Breast epithelium (tissue), 4 donors: ENCODE measurements at regions not wholly inside any gene's neighbourhood (a gene's known extent, or its start where the extent isn't known, plus 50 kb on each side); places are given as distances from the start of the nearest gene placed in this dataset.
"Not testable (repeated sequence)": the region's sequence is repeated elsewhere in the genome, so short reads cannot be mapped to it uniquely, and the experiment has no call there.

ENCODE experiments used
- DNase-seq, 2 donors: peaks; one replicate each; pipeline ENCODE4 v3.0.0-alpha.2; 2019; ENCODE audit warnings: low spot score in 2 of 2
- H3K27ac ChIP-seq, 2 donors: fragments of 200-600 bp; sonication (generic) in 1 of 2; one replicate each; pipeline ENCODE4 v1.5.1; 2016 to 2019; ENCODE audit warnings: mild to moderate bottlenecking in 1 of 2
- H3K27me3 ChIP-seq, 2 donors: fragments of 200-600 bp; sonication (generic) in 1 of 2; one replicate each; pipeline versions ENCODE4 v1.5.1 to v1.6.0; 2017 to 2019; ENCODE audit warnings: control low read depth in 1 of 2, mild to moderate bottlenecking in 1 of 2
- H3K36me3 ChIP-seq: fragments of 200-600 bp; one replicate; pipeline ENCODE4 v1.5.1; 2019
- H3K4me1 ChIP-seq, 2 donors: fragments of 200-600 bp; sonication (generic); one replicate each; pipeline ENCODE4 v1.5.1; 2016 to 2019; ENCODE audit warnings: control low read depth in 1 of 2
- H3K4me3 ChIP-seq, 3 donors: fragments of 200-600 bp; sonication (generic); 1 replicate in 2 of 3; 2 replicates in 1 of 3; pipeline ENCODE4 v1.5.1; 2016 to 2019; ENCODE audit warnings: mild to moderate bottlenecking in 3 of 3, moderate library complexity in 2 of 3
- H3K9me3 ChIP-seq, 2 donors: fragments of 200-600 bp; sonication (generic) in 1 of 2; one replicate each; pipeline ENCODE4 v1.5.1; 2016 to 2019; ENCODE audit warnings: control low read depth in 1 of 2
- POLR2A ChIP-seq: fragments of 450-650 bp; IDR thresholded peaks from one replicate; pipeline ENCODE4 v1.6.1; 2016; ENCODE audit warnings: antibody characterized with exemption, mild to moderate bottlenecking, moderate library complexity
- POLR2AphosphoS5 ChIP-seq, 3 donors: sonication (generic); formaldehyde crosslinking; IDR thresholded peaks; one replicate each; pipeline ENCODE4 v1.6.1; 2017; ENCODE audit warnings: antibody characterized with exemption in 3 of 3
- intact Hi-C: fragments of 100-400 bp; cut with DNase I; formaldehyde crosslinking; loops from one replicate; pipeline ENCODE4 v1.15.1; 2023; ENCODE audit warnings: low total_unique reads
- TF ChIP-seq, protein P1 (sequence below), 3 donors: fragments of 450-650 bp; IDR thresholded peaks; one replicate each; pipeline ENCODE4 v1.5.1; 2016 to 2017; ENCODE audit warnings: antibody characterized with exemption in 3 of 3, mild to moderate bottlenecking in 3 of 3, moderate library complexity in 3 of 3

DNA sequence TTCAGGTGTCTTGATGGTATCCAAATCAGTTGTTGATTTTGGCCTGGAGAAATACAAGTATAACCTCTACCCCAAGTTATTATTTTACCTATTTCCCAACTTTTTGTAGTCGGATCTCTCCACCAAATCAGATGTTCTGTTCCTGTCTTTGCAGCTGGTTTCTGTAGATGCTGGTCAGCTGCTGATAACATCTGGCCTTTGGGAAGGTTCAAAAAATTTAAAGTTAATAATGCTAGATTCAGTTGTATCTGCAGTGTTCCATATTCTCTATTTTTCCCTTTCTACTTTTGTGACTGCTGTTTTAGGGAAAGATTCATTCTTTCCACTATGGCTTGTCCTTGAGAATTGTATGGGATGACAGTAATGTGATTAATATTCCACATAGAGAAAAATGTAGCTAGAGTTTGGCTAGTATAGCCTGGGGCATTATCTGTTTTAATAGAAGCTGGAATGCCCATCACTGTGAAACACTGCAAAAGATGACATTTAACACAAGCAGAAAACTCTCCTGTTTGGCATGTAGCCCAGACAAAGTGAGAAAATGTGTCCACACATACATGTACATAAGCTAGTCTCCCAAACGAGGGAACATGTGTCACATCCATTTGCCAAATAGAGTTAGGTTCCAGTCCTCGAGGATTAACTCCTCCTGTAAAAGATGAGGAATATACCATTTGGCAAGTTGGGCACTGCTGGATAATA lies 99.2 kb downstream of the ZNF100 start:
- intact Hi-C loops, H3K9me3 ChIP-seq, H3K36me3 ChIP-seq, DNase-seq, H3K27ac ChIP-seq, H3K27me3 ChIP-seq, H3K4me1 ChIP-seq, H3K4me3 ChIP-seq: not testable (repeated sequence)

DNA sequence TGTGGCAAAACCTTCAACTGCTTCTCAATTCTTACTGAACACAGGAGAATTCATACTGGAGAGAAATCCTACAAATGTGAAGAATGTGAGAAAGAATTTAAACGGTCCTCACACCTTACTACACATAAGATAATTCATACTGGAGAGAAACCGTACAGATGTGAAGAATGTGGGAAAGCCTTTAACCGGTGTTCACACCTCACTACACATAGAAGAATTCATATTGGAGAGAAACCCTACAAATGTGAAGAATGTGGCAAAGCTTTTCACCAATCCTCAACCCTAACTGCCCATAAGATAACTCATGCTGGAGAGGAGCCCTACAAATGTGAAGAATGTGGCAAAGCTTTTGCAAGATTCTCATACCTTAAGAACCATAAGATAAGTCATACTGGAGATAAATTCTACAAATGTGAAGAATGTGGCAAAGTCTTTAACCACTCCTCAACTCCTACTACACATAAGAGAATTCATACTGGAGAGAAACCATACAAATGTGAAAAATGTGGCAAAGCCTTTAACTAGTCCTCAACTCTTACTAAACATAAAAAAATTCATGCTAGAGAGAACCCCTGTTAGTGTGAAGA lies 111.7 kb downstream of the ZNF100 start:
- no peak for TF ChIP-seq POLR2AphosphoS5 (IDR thresholded peaks at IDR 0.05)
- no peak for TF ChIP-seq POLR2A
- TF ChIP-seq, protein P1, sequence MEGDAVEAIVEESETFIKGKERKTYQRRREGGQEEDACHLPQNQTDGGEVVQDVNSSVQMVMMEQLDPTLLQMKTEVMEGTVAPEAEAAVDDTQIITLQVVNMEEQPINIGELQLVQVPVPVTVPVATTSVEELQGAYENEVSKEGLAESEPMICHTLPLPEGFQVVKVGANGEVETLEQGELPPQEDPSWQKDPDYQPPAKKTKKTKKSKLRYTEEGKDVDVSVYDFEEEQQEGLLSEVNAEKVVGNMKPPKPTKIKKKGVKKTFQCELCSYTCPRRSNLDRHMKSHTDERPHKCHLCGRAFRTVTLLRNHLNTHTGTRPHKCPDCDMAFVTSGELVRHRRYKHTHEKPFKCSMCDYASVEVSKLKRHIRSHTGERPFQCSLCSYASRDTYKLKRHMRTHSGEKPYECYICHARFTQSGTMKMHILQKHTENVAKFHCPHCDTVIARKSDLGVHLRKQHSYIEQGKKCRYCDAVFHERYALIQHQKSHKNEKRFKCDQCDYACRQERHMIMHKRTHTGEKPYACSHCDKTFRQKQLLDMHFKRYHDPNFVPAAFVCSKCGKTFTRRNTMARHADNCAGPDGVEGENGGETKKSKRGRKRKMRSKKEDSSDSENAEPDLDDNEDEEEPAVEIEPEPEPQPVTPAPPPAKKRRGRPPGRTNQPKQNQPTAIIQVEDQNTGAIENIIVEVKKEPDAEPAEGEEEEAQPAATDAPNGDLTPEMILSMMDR (IDR thresholded peaks at IDR 0.05): no peak
- H3K4me3 ChIP-seq: no peak overlapping the region
- no peaks in the 10 kb centered on the region for H3K27me3 ChIP-seq
- H3K4me1 ChIP-seq: no peaks in the 10 kb centered on the region
- intact Hi-C loops: no loop called here
- DNase-seq: no peak
- H3K36me3 ChIP-seq: no peaks in the 10 kb centered on the region
- H3K9me3 ChIP-seq: peaks cover 0 to 4% of the 10 kb centered on the region in 2 donors
- H3K27ac ChIP-seq: no peak overlapping the region

DNA sequence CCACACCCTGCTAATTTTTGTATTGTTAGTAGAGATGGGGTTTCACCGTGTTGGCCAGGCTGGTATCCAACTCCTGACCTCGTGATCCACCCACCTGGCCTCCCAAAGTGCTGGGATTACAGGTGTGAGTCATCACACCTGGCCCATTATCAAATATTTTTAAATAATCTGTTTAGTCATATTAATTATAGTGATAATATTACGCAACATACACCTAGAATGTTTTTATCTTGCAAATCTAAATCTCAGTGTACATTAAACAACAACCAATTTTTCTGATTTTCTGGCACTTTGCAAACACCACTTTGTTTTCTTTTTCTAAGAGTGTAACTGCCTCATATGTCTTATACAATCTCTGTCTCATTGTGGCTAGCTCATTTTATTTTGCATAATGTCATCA lies 115.9 kb downstream of the ZNF100 start:
- H3K36me3 ChIP-seq, H3K4me1 ChIP-seq, H3K9me3 ChIP-seq, DNase-seq, H3K27me3 ChIP-seq, intact Hi-C loops, H3K27ac ChIP-seq, H3K4me3 ChIP-seq: not testable (repeated sequence)

DNA sequence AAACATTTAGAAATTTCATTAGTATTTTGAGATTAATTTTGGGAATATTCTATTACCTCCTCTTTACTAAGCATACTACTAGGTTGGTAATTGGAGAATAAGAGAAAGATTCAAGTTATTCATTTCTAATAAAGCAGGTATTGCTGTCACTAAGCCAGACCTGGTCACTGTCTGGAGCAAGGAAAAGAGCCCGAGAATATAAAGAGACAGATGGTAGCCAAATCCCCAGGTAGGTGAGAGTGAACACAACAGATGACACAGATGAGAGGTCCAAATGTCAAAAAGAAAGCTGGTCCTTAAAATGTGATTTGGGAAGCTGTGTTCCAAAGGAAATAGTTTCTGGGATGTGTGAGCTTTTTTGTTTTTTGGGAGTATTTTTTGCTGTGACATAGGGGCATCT lies 128.6 kb downstream of the ZNF100 start:
- DNase-seq: no peak
- intact Hi-C loops: no loop called here
- no peak overlapping the region for H3K4me3 ChIP-seq
- no peaks in the 10 kb centered on the region for H3K4me1 ChIP-seq
- no peak for TF ChIP-seq POLR2AphosphoS5 (IDR thresholded peaks at IDR 0.05)
- TF ChIP-seq POLR2A: no peak
- TF ChIP-seq, protein P1 (IDR thresholded peaks at IDR 0.05): no peak
- no peaks in the 10 kb centered on the region for H3K9me3 ChIP-seq
- no peaks in the 10 kb centered on the region for H3K36me3 ChIP-seq
- H3K27ac ChIP-seq: no peak overlapping the region
- H3K27me3 ChIP-seq: no peaks in the 10 kb centered on the region

DNA sequence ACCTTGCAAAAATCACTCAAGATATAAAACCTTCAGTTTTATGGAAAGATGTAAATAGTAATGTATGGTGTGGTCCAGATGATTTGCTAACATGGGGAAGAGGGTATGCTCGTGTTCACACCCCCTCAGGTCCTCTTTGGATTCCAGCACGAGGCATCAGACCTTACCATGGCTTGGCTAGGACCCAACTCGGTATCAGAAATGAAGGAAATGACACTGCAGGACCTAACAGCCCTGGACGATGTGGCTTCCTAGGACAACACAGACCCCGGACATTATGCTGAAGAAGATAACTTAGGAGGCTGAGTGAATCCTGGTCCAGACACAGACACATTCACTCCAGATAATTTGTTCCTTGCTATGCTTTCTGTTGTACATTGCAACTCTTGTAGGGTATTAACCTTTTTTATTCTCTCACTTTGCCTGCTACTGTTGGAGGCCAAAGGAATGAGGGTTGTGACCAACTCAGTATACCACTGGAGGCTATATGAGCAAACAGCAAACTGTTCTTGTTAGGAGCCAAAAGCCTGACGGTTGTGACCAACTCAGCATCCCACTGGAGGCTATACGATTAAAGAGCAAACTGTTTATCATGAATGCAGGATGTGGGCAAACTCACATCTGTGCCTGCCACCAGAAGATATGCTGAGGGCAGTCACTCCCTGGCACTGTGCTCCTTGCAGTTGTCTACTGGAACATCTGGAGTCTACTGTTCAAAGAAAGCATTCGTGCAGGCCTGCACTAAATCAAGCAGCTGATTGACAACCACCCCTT lies 121.7 kb downstream of the ZNF429 start:
- DNase-seq: no peak
- H3K9me3 ChIP-seq: no peaks in the 10 kb centered on the region
- TF ChIP-seq, protein P1 (IDR thresholded peaks at IDR 0.05): no peak
- TF ChIP-seq POLR2AphosphoS5 (IDR thresholded peaks at IDR 0.05) (no peak), POLR2A (no peak)
- no peaks in the 10 kb centered on the region for H3K27me3 ChIP-seq
- H3K27ac ChIP-seq: no peak overlapping the region
- no peak overlapping the region for H3K4me3 ChIP-seq
- intact Hi-C loops: no loop called here
- no peaks in the 10 kb centered on the region for H3K4me1 ChIP-seq
- no peaks in the 10 kb centered on the region for H3K36me3 ChIP-seq

DNA sequence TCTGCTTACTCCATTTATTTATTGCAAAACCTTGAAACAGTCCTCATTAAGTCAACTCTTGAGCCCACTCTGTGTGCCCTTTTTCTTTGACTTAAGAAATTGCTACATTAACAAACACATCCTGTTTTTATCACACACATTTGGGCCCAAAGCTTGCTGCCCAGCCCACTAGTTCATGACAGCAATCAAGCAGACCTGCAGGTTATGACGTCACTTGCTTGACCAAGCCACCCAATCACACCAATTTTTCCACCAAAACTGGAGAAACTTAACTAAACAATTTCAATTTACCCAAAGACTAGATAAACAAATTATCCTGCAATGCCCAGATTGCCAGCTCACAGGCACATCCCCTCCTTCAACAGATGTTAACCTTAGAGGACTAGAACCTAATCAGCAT lies 120.7 kb downstream of the ZNF429 start:
- no peak for TF ChIP-seq POLR2A
- TF ChIP-seq POLR2AphosphoS5 (IDR thresholded peaks at IDR 0.05): no peak
- TF ChIP-seq, protein P1 (IDR thresholded peaks at IDR 0.05): no peak
- no peak overlapping the region for H3K27ac ChIP-seq
- no peak overlapping the region for H3K4me3 ChIP-seq
- H3K9me3 ChIP-seq: no peaks in the 10 kb centered on the region
- no peak for DNase-seq
- intact Hi-C loops: no loop called here
- no peaks in the 10 kb centered on the region for H3K4me1 ChIP-seq
- no peaks in the 10 kb centered on the region for H3K27me3 ChIP-seq
- no peaks in the 10 kb centered on the region for H3K36me3 ChIP-seq
